ENCODE measurements at regions not wholly inside any gene's neighbourhood (a gene's known extent, or its start where the extent isn't known, plus 50 kb on each side); places are given as distances from the start of the nearest gene placed in this dataset.

DNA sequence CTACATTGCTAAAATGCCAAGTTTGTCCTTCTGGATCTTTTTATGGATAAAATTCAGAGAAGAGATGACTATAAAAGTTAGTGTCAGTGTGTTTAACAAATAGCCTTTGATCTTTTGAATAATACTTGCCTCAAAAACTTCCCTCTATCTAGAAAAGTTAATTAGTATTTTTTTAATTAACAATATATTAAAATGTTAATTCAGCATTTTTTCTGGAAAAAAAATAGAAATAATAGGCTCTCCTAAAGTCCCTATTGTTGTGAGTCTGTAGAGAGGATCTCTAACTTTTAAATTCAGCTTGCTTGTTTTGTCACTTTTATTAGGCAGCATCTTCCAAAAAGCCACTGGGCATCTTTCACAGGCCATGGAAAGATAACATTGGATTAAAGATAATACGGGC lies 435.2 kb upstream of the RASGEF1B start:
- H3K36me3 ChIP-seq (ENCODE audit: control insufficient read depth, insufficient read depth, low read length), result no peaks in the 10 kb centered on the region
- H3K4me3 ChIP-seq (ENCODE audit: low read length), result no peak overlapping the region
- no peaks in the 10 kb centered on the region for H3K9me3 ChIP-seq (ENCODE audit: control insufficient read depth, low read length)
- H3K27me3 ChIP-seq (ENCODE audit: control insufficient read depth, insufficient read depth, low read length), result no peaks in the 10 kb centered on the region
- no peak overlapping the region for H3K9ac ChIP-seq (ENCODE audit: low read length)
- no peaks in the 10 kb centered on the region for H3K4me1 ChIP-seq (ENCODE audit: control insufficient read depth, insufficient read depth, low read length)

- Histone ChIP-seq H3K4me1 (ENCODE audit: control insufficient read depth, insufficient read depth, low read length) (no peaks in the 10 kb centered on the region), H3K9me3 (ENCODE audit: control insufficient read depth, low read length) (no peaks in the 10 kb centered on the region), H3K9ac (ENCODE audit: low read length) (no peak overlapping the region), H3K36me3 (ENCODE audit: control insufficient read depth, insufficient read depth, low read length) (no peaks in the 10 kb centered on the region), H3K27me3 (ENCODE audit: control insufficient read depth, insufficient read depth, low read length) (no peaks in the 10 kb centered on the region), H3K4me3 (ENCODE audit: low read length) (no peak overlapping the region)
Measured at GRCh38 chr4:81905971-81906370, 434.3 kb upstream of the RASGEF1B start.

- no peaks in the 10 kb centered on the region for H3K4me1 ChIP-seq (ENCODE audit: control insufficient read depth, insufficient read depth, low read length)
- H3K4me3 ChIP-seq (ENCODE audit: low read length), result no peak overlapping the region
- no peaks in the 10 kb centered on the region for H3K27me3 ChIP-seq (ENCODE audit: control insufficient read depth, insufficient read depth, low read length)
- H3K9ac ChIP-seq (ENCODE audit: low read length), result no peak overlapping the region
- no peaks in the 10 kb centered on the region for H3K36me3 ChIP-seq (ENCODE audit: control insufficient read depth, insufficient read depth, low read length)
- no peaks in the 10 kb centered on the region for H3K9me3 ChIP-seq (ENCODE audit: control insufficient read depth, low read length)
Measured at GRCh38 chr4:81904121-81904520, 432.4 kb upstream of the RASGEF1B start.

DNA sequence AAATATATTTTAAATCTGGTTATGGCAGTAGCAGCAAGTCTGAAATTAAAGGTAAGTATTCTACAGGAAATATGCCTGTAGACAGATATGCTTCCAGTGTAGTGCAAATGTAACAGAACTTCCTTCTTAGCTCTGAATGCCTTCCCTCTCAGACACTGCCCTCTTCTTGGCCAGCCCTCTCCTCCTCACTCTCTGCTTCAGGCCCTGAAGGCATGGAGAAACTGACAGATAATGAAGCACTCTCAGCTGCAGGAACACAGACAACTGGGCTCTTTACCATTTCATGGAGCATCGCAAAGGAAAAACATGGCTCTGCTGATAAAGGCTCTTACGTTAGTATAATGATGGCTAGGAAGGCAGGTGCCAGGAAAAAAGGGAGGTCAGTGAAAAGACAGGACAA lies 431.5 kb upstream of the RASGEF1B start:
- Histone ChIP-seq H3K4me3 (ENCODE audit: low read length) (no peak overlapping the region), H3K9ac (ENCODE audit: low read length) (no peak overlapping the region), H3K4me1 (ENCODE audit: control insufficient read depth, insufficient read depth, low read length) (no peaks in the 10 kb centered on the region), H3K9me3 (ENCODE audit: control insufficient read depth, low read length) (no peaks in the 10 kb centered on the region), H3K27me3 (ENCODE audit: control insufficient read depth, insufficient read depth, low read length) (no peaks in the 10 kb centered on the region), H3K36me3 (ENCODE audit: control insufficient read depth, insufficient read depth, low read length) (no peaks in the 10 kb centered on the region)

DNA sequence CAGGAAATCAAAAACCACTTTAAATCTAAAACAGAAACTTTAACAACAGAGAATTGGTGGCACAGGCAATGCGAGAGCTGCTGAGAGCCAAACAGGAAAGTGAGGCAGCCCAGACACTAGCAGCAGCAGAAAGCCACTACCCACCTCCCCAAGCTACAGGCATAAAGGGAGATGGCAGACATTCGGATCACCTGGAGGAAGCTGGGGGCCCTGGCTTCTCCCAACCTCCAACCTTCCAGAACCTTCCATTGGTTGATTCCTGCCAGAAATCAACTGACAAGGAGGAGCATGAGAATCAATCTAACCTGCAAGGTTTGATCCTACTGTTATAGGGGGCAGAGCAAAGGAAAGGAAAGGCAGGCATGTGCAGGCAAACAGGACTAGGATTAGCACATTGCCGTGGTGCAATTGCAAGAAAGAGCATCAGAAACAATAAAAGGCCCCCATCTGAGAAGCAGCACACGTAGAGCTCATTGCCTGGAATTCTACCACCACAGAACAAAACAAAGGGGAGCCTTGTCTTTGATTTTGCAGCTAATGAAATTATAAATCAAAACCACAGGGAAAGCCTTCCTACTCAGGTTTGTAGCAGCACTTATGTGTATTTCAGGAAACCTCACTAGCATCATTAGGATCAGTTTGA lies 427.3 kb upstream of the RASGEF1B start:
- Histone ChIP-seq H3K4me3 (ENCODE audit: low read length) (no peak overlapping the region), H3K27me3 (ENCODE audit: control insufficient read depth, insufficient read depth, low read length) (no peaks in the 10 kb centered on the region), H3K9me3 (ENCODE audit: control insufficient read depth, low read length) (no peaks in the 10 kb centered on the region), H3K36me3 (ENCODE audit: control insufficient read depth, insufficient read depth, low read length) (no peaks in the 10 kb centered on the region), H3K4me1 (ENCODE audit: control insufficient read depth, insufficient read depth, low read length) (peaks cover 13% of the 10 kb centered on the region), H3K9ac (ENCODE audit: low read length) (no peak overlapping the region)

- H3K4me1 ChIP-seq (ENCODE audit: control insufficient read depth, insufficient read depth, low read length), result peaks cover 13% of the 10 kb centered on the region
- no peak overlapping the region for H3K4me3 ChIP-seq (ENCODE audit: low read length)
- H3K36me3 ChIP-seq (ENCODE audit: control insufficient read depth, insufficient read depth, low read length), result no peaks in the 10 kb centered on the region
Measured at GRCh38 chr4:81896936-81897335, 425.2 kb upstream of the RASGEF1B start.

GRCh38 chr4:81891005-81891996 lies 419.6 kb upstream of the RASGEF1B start:
- Histone ChIP-seq H3K9me3 (ENCODE audit: control insufficient read depth, low read length) (no peaks in the 10 kb centered on the region), H3K36me3 (ENCODE audit: control insufficient read depth, insufficient read depth, low read length) (no peaks in the 10 kb centered on the region), H3K4me1 (ENCODE audit: control insufficient read depth, insufficient read depth, low read length) (peaks cover 1% of the 10 kb centered on the region), H3K4me3 (ENCODE audit: low read length) (no peak overlapping the region), H3K27me3 (ENCODE audit: control insufficient read depth, insufficient read depth, low read length) (no peaks in the 10 kb centered on the region), H3K9ac (ENCODE audit: low read length) (no peak overlapping the region)

More at GRCh38 chr4:81896936-81897335, 425.2 kb upstream of the RASGEF1B start:
- Histone ChIP-seq H3K9ac (ENCODE audit: low read length) (no peak overlapping the region), H3K9me3 (ENCODE audit: control insufficient read depth, low read length) (no peaks in the 10 kb centered on the region), H3K27me3 (ENCODE audit: control insufficient read depth, insufficient read depth, low read length) (no peaks in the 10 kb centered on the region)

DNA sequence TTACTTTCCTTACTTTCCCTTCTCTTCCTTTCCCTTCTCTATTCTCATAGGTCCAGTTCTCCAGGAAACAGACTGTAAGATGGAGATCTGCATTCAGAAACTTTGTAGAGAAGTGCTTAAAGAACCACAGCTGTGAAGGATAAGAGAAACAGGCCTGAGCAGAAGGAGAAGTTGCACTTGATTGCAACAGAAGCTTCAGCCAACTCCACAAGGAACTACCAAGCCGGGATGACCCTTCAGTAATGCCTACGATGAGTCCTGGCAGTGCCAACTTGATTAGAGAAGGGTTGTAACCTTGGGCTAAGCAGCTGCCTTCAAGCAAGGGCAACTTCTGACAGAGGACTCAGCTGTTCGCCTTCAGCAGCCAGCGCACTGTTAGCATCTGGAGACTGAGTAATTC lies 413.3 kb upstream of the RASGEF1B start:
- no peaks in the 10 kb centered on the region for H3K27me3 ChIP-seq (ENCODE audit: control insufficient read depth, insufficient read depth, low read length)
- H3K9me3 ChIP-seq (ENCODE audit: control insufficient read depth, low read length), result no peaks in the 10 kb centered on the region
- peaks cover 8% of the 10 kb centered on the region for H3K4me1 ChIP-seq (ENCODE audit: control insufficient read depth, insufficient read depth, low read length)
- no peak overlapping the region for H3K9ac ChIP-seq (ENCODE audit: low read length)
- no peak overlapping the region for H3K4me3 ChIP-seq (ENCODE audit: low read length)
- H3K36me3 ChIP-seq (ENCODE audit: control insufficient read depth, insufficient read depth, low read length), result no peaks in the 10 kb centered on the region

DNA sequence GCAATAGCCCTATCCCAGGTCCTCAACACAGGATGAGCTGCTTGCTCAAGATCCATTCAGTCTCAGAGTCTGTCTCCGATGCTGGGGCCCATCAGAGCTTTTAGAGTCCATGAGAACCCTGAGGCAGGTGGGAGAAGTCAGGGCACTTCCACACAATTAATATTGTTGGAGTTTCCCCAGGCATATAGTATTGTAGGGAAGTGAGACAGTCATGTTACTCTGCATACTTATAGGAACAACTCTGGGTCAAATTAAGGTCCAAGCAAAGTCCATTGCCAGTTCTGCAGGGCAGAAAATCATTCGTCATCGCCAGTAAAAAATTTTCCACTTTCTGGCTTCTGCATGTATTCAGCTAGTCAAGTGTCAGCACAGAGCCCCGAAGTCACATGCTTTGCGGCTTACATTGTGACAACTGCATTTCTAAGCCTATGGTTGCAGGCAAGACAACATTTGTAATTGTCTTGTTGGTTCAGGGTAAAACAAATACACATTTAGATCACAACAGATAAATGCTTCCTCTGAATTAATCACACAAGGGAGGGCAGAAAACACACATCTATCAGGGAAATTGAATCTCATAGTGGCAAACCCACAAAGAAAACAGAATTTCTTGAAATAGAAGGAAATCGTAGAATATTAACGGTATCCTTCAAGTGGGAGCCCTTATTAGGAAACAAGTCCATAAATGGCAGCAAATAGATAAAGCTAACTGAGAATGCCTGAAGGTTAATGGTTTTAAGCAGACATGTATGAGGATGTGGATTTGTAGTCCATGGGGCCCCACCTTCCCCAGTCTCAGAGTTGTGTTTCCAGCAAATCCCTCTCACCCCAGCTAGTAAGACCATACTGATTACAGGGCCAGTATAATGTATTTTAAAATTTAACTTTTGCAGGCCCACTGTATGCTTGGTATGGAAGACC lies 412.1 kb upstream of the RASGEF1B start:
- Histone ChIP-seq H3K4me1 (ENCODE audit: control insufficient read depth, insufficient read depth, low read length) (peaks cover 8% of the 10 kb centered on the region), H3K4me3 (ENCODE audit: low read length) (no peak overlapping the region), H3K27me3 (ENCODE audit: control insufficient read depth, insufficient read depth, low read length) (no peaks in the 10 kb centered on the region), H3K9ac (ENCODE audit: low read length) (no peak overlapping the region), H3K36me3 (ENCODE audit: control insufficient read depth, insufficient read depth, low read length) (no peaks in the 10 kb centered on the region), H3K9me3 (ENCODE audit: control insufficient read depth, low read length) (no peaks in the 10 kb centered on the region)

DNA sequence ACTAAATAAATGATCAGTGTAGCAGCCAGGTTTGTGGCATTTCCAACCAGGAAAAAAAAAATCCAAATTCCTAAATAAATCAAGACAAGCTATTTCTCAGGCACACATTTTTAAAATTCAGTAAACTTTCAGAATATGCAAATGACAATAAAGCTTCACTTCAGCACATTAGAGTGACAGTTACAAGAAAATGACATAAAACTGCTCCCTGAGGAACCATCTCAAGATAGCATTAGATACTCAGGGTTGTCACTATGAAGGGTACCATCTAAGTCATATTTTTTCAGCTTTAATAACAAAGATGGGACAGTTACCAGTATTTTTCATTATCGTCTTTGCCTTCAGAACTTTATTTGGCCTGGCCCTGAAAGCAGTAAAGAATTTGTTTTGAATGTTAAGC lies 411.3 kb upstream of the RASGEF1B start:
- H3K4me3 ChIP-seq (ENCODE audit: low read length), result no peak overlapping the region
- no peak overlapping the region for H3K9ac ChIP-seq (ENCODE audit: low read length)
- H3K9me3 ChIP-seq (ENCODE audit: control insufficient read depth, low read length), result no peaks in the 10 kb centered on the region
- no peaks in the 10 kb centered on the region for H3K27me3 ChIP-seq (ENCODE audit: control insufficient read depth, insufficient read depth, low read length)
- no peaks in the 10 kb centered on the region for H3K36me3 ChIP-seq (ENCODE audit: control insufficient read depth, insufficient read depth, low read length)
- H3K4me1 ChIP-seq (ENCODE audit: control insufficient read depth, insufficient read depth, low read length), result peaks cover 8% of the 10 kb centered on the region

GRCh38 chr4:81881855-81882621 lies 410.3 kb upstream of the RASGEF1B start:
- no peak overlapping the region for H3K4me3 ChIP-seq (ENCODE audit: low read length)
- no peak overlapping the region for H3K9ac ChIP-seq (ENCODE audit: low read length)
- H3K4me1 ChIP-seq (ENCODE audit: control insufficient read depth, insufficient read depth, low read length), result peaks cover 8% of the 10 kb centered on the region
- H3K9me3 ChIP-seq (ENCODE audit: control insufficient read depth, low read length), result no peaks in the 10 kb centered on the region
- H3K27me3 ChIP-seq (ENCODE audit: control insufficient read depth, insufficient read depth, low read length), result no peaks in the 10 kb centered on the region
- no peaks in the 10 kb centered on the region for H3K36me3 ChIP-seq (ENCODE audit: control insufficient read depth, insufficient read depth, low read length)

All from mucosa of stomach (tissue), 1 donor.